GM21447 (cell line): ENCODE measurements at regions not wholly inside any gene's neighbourhood (a gene's known extent, or its start where the extent isn't known, plus 50 kb on each side); places are given as distances from the start of the nearest gene placed in this dataset.

Experiments
- ATAC-seq: cut with Tn5 transposase; IDR thresholded peaks from one replicate; pipeline ENCODE4 v1.9.1; 2021; ENCODE audit not compliant: unreplicated experiment

GRCh38 chr19:31553846-31554215 is 204.6 kb upstream of the TSHZ3 start:
- no peak for ATAC-seq

GRCh38 chr19:31554360-31554759 is 205.1 kb upstream of the TSHZ3 start:
- no peak for ATAC-seq

DNA sequence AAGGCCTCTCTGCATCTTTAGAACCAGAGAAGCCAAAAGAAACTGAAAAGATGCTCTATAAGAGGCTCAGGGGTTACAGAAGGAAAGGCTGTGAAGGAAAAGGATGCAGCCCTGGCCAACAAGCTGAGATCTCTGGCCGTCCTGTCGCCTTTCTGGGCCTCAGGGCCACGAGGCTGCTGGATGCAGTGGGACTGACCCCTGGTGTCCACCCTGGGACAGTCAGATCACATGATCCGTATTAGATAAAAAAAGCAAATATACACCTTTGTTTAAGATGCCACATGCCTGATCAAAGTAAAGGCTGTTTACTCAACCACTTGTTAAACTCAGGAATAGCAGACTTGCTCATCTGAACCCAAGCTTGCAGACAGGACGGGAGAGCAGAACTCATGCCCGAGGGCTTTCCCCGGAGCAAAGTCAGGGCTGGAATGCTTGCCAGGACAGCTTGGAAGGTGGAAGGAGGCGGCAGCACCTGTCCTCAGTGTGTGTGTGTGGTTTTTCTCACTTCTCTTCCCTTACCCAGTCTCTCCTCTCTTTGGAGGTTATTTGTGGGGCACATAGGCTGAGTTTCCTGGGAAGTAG is 206.5 kb upstream of the TSHZ3 start:
- no peak for ATAC-seq

GRCh38 chr19:31559494-31559893 is 210.3 kb upstream of the TSHZ3 start:
- no peak for ATAC-seq

DNA sequence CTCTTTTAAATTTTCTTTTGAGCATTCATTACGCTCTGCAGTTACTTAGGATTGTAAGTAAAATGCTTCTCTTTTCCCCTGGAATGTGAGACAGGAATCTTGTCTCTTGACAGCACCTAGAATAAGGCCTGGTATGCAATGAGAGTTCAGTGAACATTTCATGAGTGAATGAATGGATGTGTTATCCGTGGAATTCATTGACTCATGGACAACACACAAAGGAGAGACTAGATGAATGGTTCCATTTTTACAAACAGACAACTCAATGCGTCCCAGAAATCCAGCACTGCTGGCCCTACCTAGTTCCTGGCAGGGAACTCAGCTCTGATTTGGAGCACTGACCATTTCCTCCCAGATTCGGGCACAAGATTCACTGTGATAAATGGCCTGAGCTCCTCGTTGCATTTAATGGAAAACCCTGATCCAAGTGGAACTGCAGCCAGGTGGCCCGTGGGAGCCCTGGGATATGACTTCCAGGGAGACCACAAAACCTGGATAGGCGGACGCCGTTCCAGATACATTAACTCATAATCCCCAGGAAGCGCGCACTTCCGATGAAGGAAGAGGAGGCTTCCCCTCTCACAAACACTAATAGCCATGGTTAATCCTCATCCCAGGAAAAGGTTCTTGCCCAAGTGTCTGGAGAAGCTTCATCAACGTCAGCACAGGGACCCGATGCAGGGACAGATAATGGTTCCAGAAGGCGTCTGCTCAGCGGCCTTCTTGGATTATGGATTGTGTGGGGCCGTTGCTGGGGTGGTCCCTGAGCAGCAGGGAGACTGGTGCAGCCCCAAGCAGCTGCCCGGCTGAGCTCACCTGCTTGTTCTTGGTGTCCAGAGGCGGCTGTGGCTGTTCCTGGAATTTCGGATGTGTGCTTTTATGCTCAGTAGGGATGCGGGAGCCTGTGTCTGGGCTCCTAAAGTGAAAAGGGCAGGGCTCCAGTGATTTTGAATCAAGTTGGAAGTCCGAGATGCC is 211.1 kb upstream of the TSHZ3 start:
- ATAC-seq: no peak

GRCh38 chr19:31562966-31563612 is 213.9 kb upstream of the TSHZ3 start:
- no peak for ATAC-seq

DNA sequence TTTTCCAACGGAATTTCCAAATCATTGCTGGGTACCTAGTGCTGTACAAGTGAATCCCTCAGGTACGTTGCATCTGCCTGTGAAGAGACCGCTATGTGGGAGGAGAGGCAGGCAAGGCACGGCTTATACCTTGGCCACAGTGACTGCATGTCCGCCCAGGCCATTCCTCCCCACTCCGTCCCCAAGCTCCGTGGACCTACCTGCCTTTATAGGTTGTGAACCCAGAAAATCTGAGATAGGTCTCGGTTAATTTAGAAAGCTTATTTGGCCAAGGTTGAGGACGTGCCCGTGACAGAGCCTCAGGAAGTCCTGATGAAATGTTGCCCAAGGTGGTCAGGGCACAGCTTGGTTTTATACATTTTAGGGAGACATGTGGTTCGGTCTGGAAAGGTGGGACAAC is 218.5 kb upstream of the TSHZ3 start:
- no peak for ATAC-seq

DNA sequence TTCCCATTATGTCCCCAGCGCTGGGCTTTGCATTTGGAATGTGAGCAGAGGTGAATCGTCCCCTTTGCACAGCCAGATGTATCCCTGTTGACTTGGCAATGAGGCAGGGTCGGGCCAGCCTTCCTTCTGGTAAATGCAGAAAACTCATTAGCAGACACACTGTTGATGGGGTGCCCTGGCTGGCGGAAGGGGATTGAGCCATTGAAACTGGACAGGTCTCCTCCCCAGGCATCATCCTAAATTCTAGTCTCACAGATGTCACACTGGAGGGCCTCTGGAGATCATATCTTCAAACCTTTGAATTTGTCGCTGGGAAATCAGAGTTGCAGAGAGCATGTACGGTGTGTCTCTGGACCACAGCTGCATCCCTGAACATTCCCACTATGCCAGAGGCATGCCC is 219.5 kb upstream of the TSHZ3 start:
- ATAC-seq: no peak

DNA sequence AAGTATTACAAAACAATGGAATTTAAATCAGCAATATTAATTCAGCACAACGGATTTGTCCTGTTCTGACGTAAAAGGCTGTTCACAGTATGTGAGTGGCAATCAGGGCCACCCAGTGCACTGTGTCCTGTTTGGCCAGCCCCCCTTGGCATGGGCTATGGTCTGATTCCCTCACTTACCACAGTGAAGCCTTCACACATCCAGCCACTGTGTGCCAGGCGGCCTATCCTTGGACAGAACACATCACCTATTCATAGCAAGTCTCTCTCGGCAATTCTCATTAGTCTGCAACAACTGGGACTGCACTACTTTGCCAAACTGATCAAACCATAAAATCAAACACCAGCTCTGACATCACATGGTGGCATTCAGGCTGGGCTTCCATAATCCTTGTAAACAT is 221.5 kb upstream of the TSHZ3 start:
- no peak for ATAC-seq

GRCh38 chr19:31572102-31572975 is 223.1 kb upstream of the TSHZ3 start:
- ATAC-seq: no peak

- ATAC-seq: no peak
Measured at GRCh38 chr19:31572976-31573298, 223.7 kb upstream of the TSHZ3 start.

DNA sequence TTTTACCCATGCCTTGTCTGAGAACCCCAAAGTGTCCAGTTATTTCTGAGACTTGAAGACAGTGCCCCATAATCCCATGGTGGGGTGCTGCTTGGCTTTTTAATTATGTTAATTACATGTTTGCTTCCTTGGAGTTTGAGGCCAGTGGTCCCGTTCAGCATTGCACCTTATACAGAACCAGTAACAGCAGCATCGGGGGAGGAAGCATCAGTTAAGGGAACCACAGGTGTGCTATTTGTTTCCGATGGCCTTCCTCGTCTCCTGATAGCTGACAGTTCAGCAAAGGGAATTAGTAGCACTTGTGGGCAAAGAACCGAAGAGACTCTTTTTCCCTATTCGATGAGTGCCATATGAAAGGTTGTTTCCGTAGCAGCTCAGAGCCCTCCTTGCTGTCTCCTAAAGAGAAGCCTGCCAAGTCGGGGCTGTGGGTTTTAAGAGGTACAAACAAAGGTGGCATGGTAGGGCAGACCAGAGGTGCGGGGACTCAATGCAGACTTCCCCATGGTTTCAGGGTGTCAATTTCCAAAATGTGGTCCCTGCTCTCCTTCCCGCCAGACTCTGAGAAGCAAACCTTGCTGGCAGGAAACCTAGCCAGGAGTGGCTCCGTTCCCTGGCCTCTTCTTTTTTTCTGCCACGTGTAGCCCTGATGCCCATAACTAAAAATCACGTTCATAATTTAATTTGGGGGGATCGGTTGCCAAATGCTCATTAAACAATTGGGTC is 225.2 kb upstream of the TSHZ3 start:
- no peak for ATAC-seq

GRCh38 chr19:31575846-31576335 is 226.7 kb upstream of the TSHZ3 start:
- ATAC-seq: no peak

GRCh38 chr19:31578326-31578725 is 229.1 kb upstream of the TSHZ3 start:
- no peak for ATAC-seq

GRCh38 chr19:31583148-31583547 is 233.9 kb upstream of the TSHZ3 start:
- ATAC-seq: no peak

DNA sequence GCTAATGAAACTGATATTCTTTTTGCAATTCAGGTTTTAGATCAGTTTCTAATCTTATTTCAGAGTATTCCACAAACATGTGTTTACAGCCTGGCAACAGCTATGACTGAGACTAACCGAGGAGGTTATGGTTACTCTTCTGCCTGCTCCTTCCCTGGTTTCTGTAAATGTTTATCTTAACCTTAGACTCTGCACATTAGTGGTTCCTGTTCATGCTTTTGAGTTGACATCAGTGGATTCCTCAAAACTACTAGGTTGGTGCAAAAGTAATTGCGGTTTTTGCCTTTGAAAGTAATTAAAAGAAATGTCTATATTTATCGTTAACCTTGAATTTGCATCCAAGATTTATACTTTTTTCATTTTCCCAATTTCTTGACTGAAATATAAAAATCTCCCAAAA is 237.0 kb upstream of the TSHZ3 start:
- ATAC-seq: no peak

- ATAC-seq: no peak
Measured at GRCh38 chr19:31589109-31589508, 239.9 kb upstream of the TSHZ3 start.

DNA sequence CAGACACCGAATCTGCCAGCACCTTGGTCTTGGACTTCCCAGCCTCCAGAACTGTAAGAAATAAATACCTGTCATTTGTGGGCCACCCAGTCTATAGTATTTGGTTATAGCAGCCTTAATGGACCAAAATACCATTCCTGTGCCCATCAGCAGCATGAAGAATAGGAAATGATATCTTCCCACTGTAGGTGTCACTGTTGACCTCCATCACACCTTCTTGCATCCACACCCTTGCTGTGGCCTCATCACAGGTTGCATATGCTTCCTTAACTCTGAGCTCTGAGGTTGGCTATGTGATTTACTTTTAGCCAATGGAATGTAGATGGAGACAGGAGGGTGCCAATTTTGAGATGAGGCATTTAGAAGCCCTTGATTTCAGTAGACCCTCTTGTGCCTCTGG is 242.0 kb upstream of the TSHZ3 start:
- no peak for ATAC-seq

- no peak for ATAC-seq
Measured at GRCh38 chr19:31592456-31592855, 243.2 kb upstream of the TSHZ3 start.

DNA sequence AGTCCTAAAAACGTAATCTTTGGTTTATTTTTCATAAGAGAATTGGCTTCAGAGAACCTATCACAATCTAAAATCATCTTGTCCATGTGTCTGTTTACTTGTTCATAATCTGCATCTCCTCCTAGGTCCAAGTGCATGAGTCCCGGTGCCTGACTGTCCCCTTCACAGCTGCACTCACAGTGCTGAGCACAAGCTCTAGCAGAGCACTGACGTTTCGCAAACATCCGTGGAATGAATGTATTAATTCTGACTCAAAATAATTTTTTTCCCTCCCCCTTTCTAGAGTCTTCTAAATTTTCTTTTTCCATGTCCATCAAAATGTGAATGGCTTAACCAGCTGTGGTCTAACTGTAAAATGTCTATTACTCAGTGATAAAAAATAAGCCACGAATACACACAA is 245.5 kb upstream of the TSHZ3 start:
- no peak for ATAC-seq
